MCF 10A (cell line): ENCODE measurements at regions not wholly inside any gene's neighbourhood (a gene's known extent, or its start where the extent isn't known, plus 50 kb on each side); places are given as distances from the start of the nearest gene placed in this dataset.

Experiments used
- BruUV-seq: library from RNA; stranded (reverse); fragments of 400-500 nt; replicated peaks from 2 replicates; lab custom pipeline; 2021; lab: Mats Ljungman, UMichigan
- CTCF ChIA-PET: fragments of 300-600 bp; sonication (Branson Sonifier 250); formaldehyde crosslinking; extraction: SDS; loops from one replicate; lab custom pipeline; 2021; ENCODE audit warnings: antibody characterized with exemption, inconsistent platforms; lab: Yijun Ruan, JAX
- POLR2A ChIA-PET: fragments of 300-600, 350-650 bp; sonication (Branson Sonifier 250); formaldehyde crosslinking; extraction: SDS; loops from one replicate; lab custom pipeline; 2020; ENCODE audit warnings: antibody characterized with exemption, inconsistent platforms; lab: Yijun Ruan, JAX
- DNase-seq: peaks from one replicate; pipeline ENCODE4 v3.0.0-alpha.2; 2018; ENCODE audit not compliant: unreplicated experiment
- H3K27ac Mint-ChIP-seq: one replicate; pipeline ENCODE4 v1.8.0; 2022; ENCODE audit warnings: mild to moderate bottlenecking, low read depth, mixed read lengths; ENCODE audit not compliant: unreplicated experiment
- H3K27me3 Mint-ChIP-seq: one replicate; pipeline ENCODE4 v1.8.0; 2022; ENCODE audit warnings: mixed read lengths; ENCODE audit not compliant: insufficient read depth, unreplicated experiment
- H3K36me3 Mint-ChIP-seq: one replicate; pipeline ENCODE4 v1.8.0; 2022; ENCODE audit warnings: mild to moderate bottlenecking, moderate library complexity, mixed read lengths; ENCODE audit not compliant: insufficient read depth, unreplicated experiment
- H3K4me1 Mint-ChIP-seq: one replicate; pipeline ENCODE4 v1.8.0; 2022; ENCODE audit warnings: mixed read lengths; ENCODE audit not compliant: insufficient read depth, unreplicated experiment
- H3K4me3 Mint-ChIP-seq: one replicate; pipeline ENCODE4 v1.8.0; 2022; ENCODE audit warnings: mild to moderate bottlenecking, moderate library complexity, mixed read lengths; ENCODE audit not compliant: unreplicated experiment
- H3K9me3 Mint-ChIP-seq: one replicate; pipeline ENCODE4 v1.8.0; 2022; ENCODE audit warnings: mixed read lengths; ENCODE audit not compliant: unreplicated experiment
- CTCF ChIP-seq: fragments of 200-600 bp; IDR thresholded peaks from one replicate; pipeline ENCODE4 v1.8.0; 2022; ENCODE audit warnings: antibody characterized with exemption, mild to moderate bottlenecking; ENCODE audit not compliant: unreplicated experiment
- intact Hi-C: fragments of 100-400 bp; cut with micrococcal nuclease; formaldehyde crosslinking; loops from 2 replicates; pipeline ENCODE4 v1.14.1; 2022

DNA sequence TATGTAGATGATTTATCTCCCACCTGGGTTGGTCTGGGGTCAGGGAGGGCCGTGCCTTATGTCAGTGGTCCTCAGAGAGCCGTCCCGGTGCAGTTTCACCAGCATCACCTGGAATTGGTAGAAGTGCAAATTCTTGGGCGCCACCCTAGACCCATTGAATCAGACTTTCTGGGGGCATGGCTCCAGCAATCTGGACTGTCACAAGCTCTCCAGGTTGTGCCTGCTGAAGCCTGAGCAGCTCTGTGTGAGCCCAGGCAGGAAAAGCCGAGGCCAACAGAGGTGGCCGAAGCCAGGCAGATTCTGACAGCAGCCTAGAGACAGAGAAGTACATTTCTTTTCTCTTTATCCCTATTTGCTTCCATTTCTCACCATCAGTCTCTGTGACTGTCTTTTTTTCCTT, 98.4 kb upstream of the SEC11C start:
- BruUV-seq: no TSS peak
- POLR2A ChIA-PET: no interaction called here
- Mint-ChIP-seq H3K27me3 (no peaks in the 10 kb centered on the region), H3K27ac (no peak overlapping the region), H3K4me1 (no peaks in the 10 kb centered on the region), H3K36me3 (peaks cover 4% of the 10 kb centered on the region), H3K9me3 (no peaks in the 10 kb centered on the region), H3K4me3 (no peak overlapping the region)
- TF ChIP-seq CTCF: no peak
- CTCF ChIA-PET: interaction anchor here (0.5 to 1.3 kb wide), 5 partner anchors 17 to 261 kb away, joined by 3 to 6 read pairs (median 4); no protein-coding TSS in a partner anchor
- no peak for DNase-seq
- intact Hi-C loops: no loop called here

- H3K4me3 Mint-ChIP-seq: no peak overlapping the region
- POLR2A ChIA-PET: interaction anchor here (1.5 kb wide), 1 partner anchor 253 kb away, joined by 3 read pairs; no protein-coding TSS in a partner anchor
- no TSS peak for BruUV-seq
- H3K36me3 Mint-ChIP-seq: peaks cover 8% of the 10 kb centered on the region
- H3K27me3 Mint-ChIP-seq: no peaks in the 10 kb centered on the region
- H3K9me3 Mint-ChIP-seq: no peaks in the 10 kb centered on the region
- no peak overlapping the region for H3K27ac Mint-ChIP-seq
- no peak for TF ChIP-seq CTCF
- CTCF ChIA-PET: interaction anchor here (0.5 to 1.3 kb wide), 5 partner anchors 16 to 262 kb away, joined by 3 to 6 read pairs (median 4); no protein-coding TSS in a partner anchor
- intact Hi-C loops: no loop called here
- peak; percentile 39 for DNase-seq
- H3K4me1 Mint-ChIP-seq: no peaks in the 10 kb centered on the region
Observed at GRCh38 chr18:59041819-59042815, 97.6 kb upstream of the SEC11C start.

GRCh38 chr18:59044855-59045254, 94.8 kb upstream of the SEC11C start:
- Mint-ChIP-seq H3K27me3 (no peaks in the 10 kb centered on the region), H3K9me3 (no peaks in the 10 kb centered on the region), H3K4me1 (peaks cover 9% of the 10 kb centered on the region), H3K4me3 (no peak overlapping the region), H3K36me3 (peaks cover 10% of the 10 kb centered on the region), H3K27ac (no peak overlapping the region)
- ChIA-PET POLR2A (no interaction called here), CTCF (no interaction called here)
- no peak for TF ChIP-seq CTCF
- no peak for DNase-seq
- no TSS peak for BruUV-seq
- intact Hi-C loops: no loop called here

GRCh38 chr18:59047321-59048047, 92.2 kb upstream of the SEC11C start:
- no peak for TF ChIP-seq CTCF
- H3K36me3 Mint-ChIP-seq: peaks cover 10% of the 10 kb centered on the region
- no peaks in the 10 kb centered on the region for H3K9me3 Mint-ChIP-seq
- H3K27me3 Mint-ChIP-seq: no peaks in the 10 kb centered on the region
- H3K27ac Mint-ChIP-seq: no peak overlapping the region
- DNase-seq: no peak
- H3K4me1 Mint-ChIP-seq: peaks cover 28% of the 10 kb centered on the region
- intact Hi-C loops: no loop called here
- no TSS peak for BruUV-seq
- ChIA-PET CTCF (interaction anchor here (0.6 to 1.0 kb wide), 2 partner anchors 27 to 354 kb away, joined by 3 to 4 read pairs; no protein-coding TSS in a partner anchor), POLR2A (interaction anchor here (1.0 kb wide), 1 partner anchor 46 kb away, joined by 4 read pairs; no protein-coding TSS in a partner anchor)
- no peak overlapping the region for H3K4me3 Mint-ChIP-seq
